Head of caudate nucleus (tissue), 42 donors: ENCODE measurements at regions not wholly inside any gene's neighbourhood (a gene's known extent, or its start where the extent isn't known, plus 50 kb on each side); places are given as distances from the start of the nearest gene placed in this dataset.

Source experiments
- DNase-seq, 42 donors: peaks; one replicate each; pipeline versions ENCODE4 v3.0.0 to v3.0.0-alpha.2; 2020 to 2021; ENCODE audit warnings: mixed read lengths in 7 of 42
- intact Hi-C: fragments of 100-400 bp; cut with DNase I; formaldehyde crosslinking; loops from one replicate; pipeline ENCODE4 v1.15.0; 2022

GRCh38 chr17:53979991-53980390 is 157.3 kb downstream of the KIF2B start:
- intact Hi-C loops: no loop called here

GRCh38 chr17:53996131-53996530 is 173.4 kb downstream of the KIF2B start:
- no peak for DNase-seq
- intact Hi-C loops: no loop called here

More at GRCh38 chr17:53979991-53980390, 157.3 kb downstream of the KIF2B start:
- DNase-seq: no peak

- intact Hi-C loops: no loop called here
- no peak for DNase-seq
Observed at GRCh38 chr17:53996890-53997289, 174.2 kb downstream of the KIF2B start.

- no peak for DNase-seq
- intact Hi-C loops: loop anchor here (10.0 kb wide), 1 partner anchor 383 kb away; no protein-coding TSS in a partner anchor
Observed at GRCh38 chr17:54007855-54008254, 185.1 kb downstream of the KIF2B start.

- intact Hi-C loops: loop anchor here (10.0 kb wide), 1 partner anchor 385 kb away; no protein-coding TSS in a partner anchor
- no peak for DNase-seq
Observed at GRCh38 chr17:54009502-54009901, 186.8 kb downstream of the KIF2B start.

GRCh38 chr17:54013072-54013471 is 190.3 kb downstream of the KIF2B start:
- intact Hi-C loops: no loop called here
- no peak for DNase-seq

GRCh38 chr17:54015734-54016133 is 193.0 kb downstream of the KIF2B start:
- intact Hi-C loops: no loop called here
- DNase-seq: no peak

GRCh38 chr17:54021418-54021817 is 198.7 kb downstream of the KIF2B start:
- DNase-seq: no peak
- intact Hi-C loops: no loop called here

GRCh38 chr17:54028986-54029580 is 206.4 kb downstream of the KIF2B start:
- peak in 1 of 42 donors; percentile 7 for DNase-seq
- intact Hi-C loops: no loop called here

GRCh38 chr17:54029986-54030385 is 207.3 kb downstream of the KIF2B start:
- intact Hi-C loops: no loop called here
- no peak for DNase-seq

GRCh38 chr17:54046570-54046969 is 223.8 kb downstream of the KIF2B start:
- DNase-seq: no peak
- intact Hi-C loops: no loop called here

GRCh38 chr17:54063639-54064038 is 240.9 kb downstream of the KIF2B start:
- no peak for DNase-seq
- intact Hi-C loops: no loop called here

GRCh38 chr17:54085020-54085419 is 262.3 kb downstream of the KIF2B start:
- intact Hi-C loops: no loop called here

GRCh38 chr17:54085934-54086333 is 263.2 kb downstream of the KIF2B start:
- intact Hi-C loops: no loop called here
- no peak for DNase-seq

More at GRCh38 chr17:54085020-54085419, 262.3 kb downstream of the KIF2B start:
- no peak for DNase-seq

GRCh38 chr17:54096216-54096615 is 273.5 kb downstream of the KIF2B start:
- no peak for DNase-seq
- intact Hi-C loops: no loop called here

- peak in 15 of 42 donors; percentile 1 to 71 (median 12) for DNase-seq
- intact Hi-C loops: no loop called here
Observed at GRCh38 chr17:54099221-54099620, 276.5 kb downstream of the KIF2B start.

- intact Hi-C loops: no loop called here
- no peak for DNase-seq
Observed at GRCh38 chr17:54102246-54102645, 279.5 kb downstream of the KIF2B start.

GRCh38 chr17:54111576-54111975 is 288.8 kb downstream of the KIF2B start:
- peak in 11 of 42 donors; percentile 1 to 62 (median 18) for DNase-seq

GRCh38 chr17:54117452-54117851 is 294.7 kb downstream of the KIF2B start:
- DNase-seq: no peak
- intact Hi-C loops: no loop called here

More at GRCh38 chr17:54111576-54111975, 288.8 kb downstream of the KIF2B start:
- intact Hi-C loops: no loop called here

GRCh38 chr17:54124456-54124855 is 301.7 kb downstream of the KIF2B start:
- intact Hi-C loops: no loop called here
- no peak for DNase-seq

GRCh38 chr17:54153423-54153822 is 330.7 kb downstream of the KIF2B start:
- DNase-seq: no peak
- intact Hi-C loops: no loop called here
